Mesothelial cell of epicardium (in vitro differentiated cells): ENCODE measurements at regions not wholly inside any gene's neighbourhood (a gene's known extent, or its start where the extent isn't known, plus 50 kb on each side); places are given as distances from the start of the nearest gene placed in this dataset.

ENCODE experiments used
- DNase-seq, 2 experiments: peaks; one replicate each; pipeline ENCODE4 v3.0.0; 2021; ENCODE audit warnings: low spot score in 2 of 2; ENCODE audit not compliant: unreplicated experiment in 2 of 2
- H3K27ac Mint-ChIP-seq: 2 replicates; pipeline ENCODE4 v1.8.0; 2021; ENCODE audit warnings: mixed read lengths
- H3K27me3 Mint-ChIP-seq: 2 replicates; pipeline ENCODE4 v1.8.0; 2021; ENCODE audit warnings: low read depth, mixed read lengths
- H3K36me3 Mint-ChIP-seq: 2 replicates; pipeline ENCODE4 v1.8.0; 2021; ENCODE audit warnings: mixed read lengths
- H3K4me1 Mint-ChIP-seq: 2 replicates; pipeline ENCODE4 v1.8.0; 2021; ENCODE audit warnings: mixed read lengths
- H3K4me3 Mint-ChIP-seq: 2 replicates; pipeline ENCODE4 v1.8.0; 2021; ENCODE audit warnings: mild to moderate bottlenecking, moderate library complexity, mixed read lengths
- H3K9me3 Mint-ChIP-seq: 2 replicates; pipeline ENCODE4 v1.8.0; 2021; ENCODE audit warnings: mixed read lengths
- TF ChIP-seq, protein P1 (sequence below): fragments of 200-600 bp; sonication (generic); IDR thresholded peaks from one replicate; pipeline ENCODE4 v1.5.0; 2021; ENCODE audit warnings: antibody characterized with exemption; ENCODE audit not compliant: unreplicated experiment

- Mint-ChIP-seq H3K27me3 (no peaks in the 10 kb centered on the region), H3K36me3 (no peaks in the 10 kb centered on the region), H3K27ac (no peak overlapping the region), H3K9me3 (peaks cover 18% of the 10 kb centered on the region), H3K4me3 (no peak overlapping the region), H3K4me1 (no peaks in the 10 kb centered on the region)
- TF ChIP-seq, protein P1, sequence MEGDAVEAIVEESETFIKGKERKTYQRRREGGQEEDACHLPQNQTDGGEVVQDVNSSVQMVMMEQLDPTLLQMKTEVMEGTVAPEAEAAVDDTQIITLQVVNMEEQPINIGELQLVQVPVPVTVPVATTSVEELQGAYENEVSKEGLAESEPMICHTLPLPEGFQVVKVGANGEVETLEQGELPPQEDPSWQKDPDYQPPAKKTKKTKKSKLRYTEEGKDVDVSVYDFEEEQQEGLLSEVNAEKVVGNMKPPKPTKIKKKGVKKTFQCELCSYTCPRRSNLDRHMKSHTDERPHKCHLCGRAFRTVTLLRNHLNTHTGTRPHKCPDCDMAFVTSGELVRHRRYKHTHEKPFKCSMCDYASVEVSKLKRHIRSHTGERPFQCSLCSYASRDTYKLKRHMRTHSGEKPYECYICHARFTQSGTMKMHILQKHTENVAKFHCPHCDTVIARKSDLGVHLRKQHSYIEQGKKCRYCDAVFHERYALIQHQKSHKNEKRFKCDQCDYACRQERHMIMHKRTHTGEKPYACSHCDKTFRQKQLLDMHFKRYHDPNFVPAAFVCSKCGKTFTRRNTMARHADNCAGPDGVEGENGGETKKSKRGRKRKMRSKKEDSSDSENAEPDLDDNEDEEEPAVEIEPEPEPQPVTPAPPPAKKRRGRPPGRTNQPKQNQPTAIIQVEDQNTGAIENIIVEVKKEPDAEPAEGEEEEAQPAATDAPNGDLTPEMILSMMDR = no peak
- no peak for DNase-seq
These were observed 121.8 kb upstream of the AJAP1 start for GRCh38 chr1:4532656-4533055.

- Mint-ChIP-seq H3K4me3 (no peak overlapping the region), H3K36me3 (no peaks in the 10 kb centered on the region), H3K27me3 (no peaks in the 10 kb centered on the region), H3K4me1 (no peaks in the 10 kb centered on the region), H3K27ac (no peak overlapping the region), H3K9me3 (peaks cover 21% of the 10 kb centered on the region)
- DNase-seq = no peak
- TF ChIP-seq, protein P1 = no peak
These were observed 107.5 kb upstream of the AJAP1 start for GRCh38 chr1:4546911-4547310.

DNA sequence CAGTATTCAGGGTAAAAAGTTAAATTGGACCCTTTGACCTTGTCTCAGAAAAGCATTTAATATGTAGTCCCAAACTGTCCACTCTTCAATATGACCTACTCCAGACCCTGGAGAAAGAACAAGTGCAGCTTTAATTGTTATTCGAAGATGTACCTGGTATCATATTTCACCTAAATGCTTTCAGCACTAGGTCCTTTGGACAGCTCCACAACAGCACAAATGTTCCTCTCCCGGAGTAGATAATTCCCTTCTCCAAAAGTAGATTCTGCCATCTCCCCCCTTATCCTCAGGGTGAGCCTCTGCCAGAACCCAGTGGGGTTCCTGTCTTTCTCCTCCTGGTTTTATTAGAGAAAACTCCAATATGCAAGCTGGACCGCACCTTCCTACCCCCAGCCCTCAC lies 104.5 kb upstream of the AJAP1 start:
- H3K27ac Mint-ChIP-seq = no peak overlapping the region
- TF ChIP-seq, protein P1 = no peak
- no peaks in the 10 kb centered on the region for H3K4me1 Mint-ChIP-seq
- no peaks in the 10 kb centered on the region for H3K9me3 Mint-ChIP-seq
- no peak overlapping the region for H3K4me3 Mint-ChIP-seq
- no peaks in the 10 kb centered on the region for H3K36me3 Mint-ChIP-seq
- H3K27me3 Mint-ChIP-seq = peaks cover 4% of the 10 kb centered on the region
- DNase-seq = no peak

GRCh38 chr1:4550941-4551340 lies 103.5 kb upstream of the AJAP1 start:
- H3K9me3 Mint-ChIP-seq = no peaks in the 10 kb centered on the region

DNA sequence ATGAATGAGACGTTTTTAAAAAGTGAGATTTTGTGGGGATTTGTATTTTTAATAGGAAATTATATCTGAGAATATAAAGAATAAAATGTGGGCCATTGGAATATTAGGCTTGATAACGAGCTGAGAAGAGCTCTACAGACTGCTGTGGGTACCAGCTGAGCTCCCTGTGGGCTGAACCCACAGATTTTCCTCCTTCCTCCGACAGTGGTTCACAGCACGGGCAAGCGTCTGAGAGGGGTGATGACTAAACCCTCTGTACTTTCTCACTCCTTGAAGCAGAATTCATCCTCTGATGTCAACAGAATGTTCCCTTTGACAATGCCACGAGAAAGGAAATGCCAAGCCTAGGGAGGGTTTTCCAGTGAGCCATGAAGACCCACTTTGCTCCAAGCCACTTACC lies 102.7 kb upstream of the AJAP1 start:
- no peaks in the 10 kb centered on the region for H3K36me3 Mint-ChIP-seq
- no peaks in the 10 kb centered on the region for H3K4me1 Mint-ChIP-seq
- DNase-seq = no peak
- H3K27ac Mint-ChIP-seq = no peak overlapping the region
- no peak overlapping the region for H3K4me3 Mint-ChIP-seq
- peaks cover 4% of the 10 kb centered on the region for H3K27me3 Mint-ChIP-seq
- no peaks in the 10 kb centered on the region for H3K9me3 Mint-ChIP-seq
- TF ChIP-seq, protein P1 = no peak

More at GRCh38 chr1:4550941-4551340, 103.5 kb upstream of the AJAP1 start:
- Mint-ChIP-seq H3K36me3 (no peaks in the 10 kb centered on the region), H3K4me3 (no peak overlapping the region), H3K27me3 (peaks cover 4% of the 10 kb centered on the region), H3K27ac (no peak overlapping the region), H3K4me1 (no peaks in the 10 kb centered on the region)
- no peak for DNase-seq
- TF ChIP-seq, protein P1 = no peak

- TF ChIP-seq, protein P1 = no peak
- DNase-seq = no peak
- Mint-ChIP-seq H3K36me3 (no peaks in the 10 kb centered on the region), H3K4me3 (no peak overlapping the region), H3K9me3 (peaks cover 4% of the 10 kb centered on the region), H3K27me3 (peaks cover 5% of the 10 kb centered on the region), H3K27ac (no peak overlapping the region), H3K4me1 (no peaks in the 10 kb centered on the region)
These were observed 100.6 kb upstream of the AJAP1 start for GRCh38 chr1:4553761-4554160.
